PFSK-1 (cell line): ENCODE measurements at regions not wholly inside any gene's neighbourhood (a gene's known extent, or its start where the extent isn't known, plus 50 kb on each side); places are given as distances from the start of the nearest gene placed in this dataset.

Experiments used
- FOXP2 ChIP-seq: optimal IDR thresholded peaks from 2 replicates; pipeline ENCODE3; 2011; ENCODE audit warnings: borderline replicate concordance, control low read depth, inconsistent platforms; ENCODE audit not compliant: insufficient read depth; ENCODE audit errors: extremely low read length, extremely low read depth
- POLR2AphosphoS5 ChIP-seq: IDR thresholded peaks from 2 replicates; pipeline ENCODE4 v1.6.1; 2012; ENCODE audit warnings: low read depth, mild to moderate bottlenecking, control low read depth, low read length, moderate library complexity
- SIN3A ChIP-seq: IDR thresholded peaks from 2 replicates; pipeline ENCODE4 v1.6.1; 2012; ENCODE audit warnings: mild to moderate bottlenecking, low read length, moderate library complexity, borderline replicate concordance; ENCODE audit not compliant: insufficient read depth
- TAF1 ChIP-seq: IDR thresholded peaks from 2 replicates; pipeline ENCODE4 v1.6.1; 2012; ENCODE audit warnings: low read length, control low read depth, borderline replicate concordance; ENCODE audit not compliant: insufficient read depth
- TF ChIP-seq, protein P1 (sequence below), 2 experiments: IDR thresholded peaks; 2 replicates each; pipeline versions ENCODE4 v1.6.1 to v1.8.0; 2011 to 2012; ENCODE audit warnings: low read depth in 2 of 2, low read length in 2 of 2, control low read depth in 1 of 2, inconsistent platforms in 1 of 2, mild to moderate bottlenecking in 1 of 2, moderate library complexity in 1 of 2; ENCODE audit not compliant: insufficient read depth in 1 of 2

DNA sequence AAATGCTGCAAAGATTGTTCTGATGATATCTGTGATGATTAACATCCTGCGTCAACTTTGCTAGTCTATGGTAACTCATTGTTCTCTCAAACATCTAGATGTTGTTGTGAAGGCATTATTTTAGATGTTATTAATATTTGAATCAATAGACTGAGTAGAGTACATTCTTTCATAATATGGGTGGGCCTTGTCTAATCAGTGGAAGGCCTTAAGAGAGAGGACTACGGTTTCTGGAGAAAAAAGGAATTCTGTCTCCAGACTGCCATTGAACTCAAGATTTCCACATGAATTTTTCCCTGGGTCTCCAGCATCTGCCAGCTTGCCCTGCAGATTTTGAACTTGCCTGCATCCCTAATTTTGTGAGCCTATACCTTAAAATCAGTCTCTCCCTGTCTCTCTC is 2381.1 kb upstream of the AGA start:
- TF ChIP-seq, protein P1, sequence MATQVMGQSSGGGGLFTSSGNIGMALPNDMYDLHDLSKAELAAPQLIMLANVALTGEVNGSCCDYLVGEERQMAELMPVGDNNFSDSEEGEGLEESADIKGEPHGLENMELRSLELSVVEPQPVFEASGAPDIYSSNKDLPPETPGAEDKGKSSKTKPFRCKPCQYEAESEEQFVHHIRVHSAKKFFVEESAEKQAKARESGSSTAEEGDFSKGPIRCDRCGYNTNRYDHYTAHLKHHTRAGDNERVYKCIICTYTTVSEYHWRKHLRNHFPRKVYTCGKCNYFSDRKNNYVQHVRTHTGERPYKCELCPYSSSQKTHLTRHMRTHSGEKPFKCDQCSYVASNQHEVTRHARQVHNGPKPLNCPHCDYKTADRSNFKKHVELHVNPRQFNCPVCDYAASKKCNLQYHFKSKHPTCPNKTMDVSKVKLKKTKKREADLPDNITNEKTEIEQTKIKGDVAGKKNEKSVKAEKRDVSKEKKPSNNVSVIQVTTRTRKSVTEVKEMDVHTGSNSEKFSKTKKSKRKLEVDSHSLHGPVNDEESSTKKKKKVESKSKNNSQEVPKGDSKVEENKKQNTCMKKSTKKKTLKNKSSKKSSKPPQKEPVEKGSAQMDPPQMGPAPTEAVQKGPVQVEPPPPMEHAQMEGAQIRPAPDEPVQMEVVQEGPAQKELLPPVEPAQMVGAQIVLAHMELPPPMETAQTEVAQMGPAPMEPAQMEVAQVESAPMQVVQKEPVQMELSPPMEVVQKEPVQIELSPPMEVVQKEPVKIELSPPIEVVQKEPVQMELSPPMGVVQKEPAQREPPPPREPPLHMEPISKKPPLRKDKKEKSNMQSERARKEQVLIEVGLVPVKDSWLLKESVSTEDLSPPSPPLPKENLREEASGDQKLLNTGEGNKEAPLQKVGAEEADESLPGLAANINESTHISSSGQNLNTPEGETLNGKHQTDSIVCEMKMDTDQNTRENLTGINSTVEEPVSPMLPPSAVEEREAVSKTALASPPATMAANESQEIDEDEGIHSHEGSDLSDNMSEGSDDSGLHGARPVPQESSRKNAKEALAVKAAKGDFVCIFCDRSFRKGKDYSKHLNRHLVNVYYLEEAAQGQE (IDR thresholded peaks at IDR 0.05; ENCODE audit: insufficient read depth in 1 of 2, low read depth in 2 of 2, low read length in 2 of 2), result no peak
- no peak for TF ChIP-seq POLR2AphosphoS5
- TF ChIP-seq SIN3A, result no peak
- TF ChIP-seq FOXP2, result no peak

DNA sequence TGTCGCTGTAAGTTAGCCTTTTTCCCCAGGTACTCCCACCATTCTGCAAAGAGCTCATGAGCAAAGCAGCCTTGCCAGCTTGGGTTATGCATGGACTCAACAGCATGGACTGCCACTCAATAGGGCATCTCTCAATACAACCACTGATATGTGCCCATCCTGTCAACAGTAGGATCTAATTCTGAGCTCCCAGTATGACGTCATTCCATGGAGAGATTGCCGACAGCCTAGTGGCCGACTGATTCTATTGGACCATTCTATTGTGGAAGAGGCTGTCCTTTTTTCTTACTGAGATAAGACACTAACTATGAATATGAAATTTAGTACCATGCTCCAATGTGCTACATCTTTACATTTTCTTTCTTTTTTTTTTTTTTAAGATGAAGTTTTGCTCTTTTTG is 2389.0 kb upstream of the AGA start:
- TF ChIP-seq TAF1, result no peak
- TF ChIP-seq POLR2AphosphoS5, result no peak
- TF ChIP-seq, protein P1 (IDR thresholded peaks at IDR 0.05; ENCODE audit: insufficient read depth in 1 of 2, low read depth in 2 of 2, low read length in 2 of 2), result no peak
- TF ChIP-seq SIN3A, result no peak
- no peak for TF ChIP-seq FOXP2

DNA sequence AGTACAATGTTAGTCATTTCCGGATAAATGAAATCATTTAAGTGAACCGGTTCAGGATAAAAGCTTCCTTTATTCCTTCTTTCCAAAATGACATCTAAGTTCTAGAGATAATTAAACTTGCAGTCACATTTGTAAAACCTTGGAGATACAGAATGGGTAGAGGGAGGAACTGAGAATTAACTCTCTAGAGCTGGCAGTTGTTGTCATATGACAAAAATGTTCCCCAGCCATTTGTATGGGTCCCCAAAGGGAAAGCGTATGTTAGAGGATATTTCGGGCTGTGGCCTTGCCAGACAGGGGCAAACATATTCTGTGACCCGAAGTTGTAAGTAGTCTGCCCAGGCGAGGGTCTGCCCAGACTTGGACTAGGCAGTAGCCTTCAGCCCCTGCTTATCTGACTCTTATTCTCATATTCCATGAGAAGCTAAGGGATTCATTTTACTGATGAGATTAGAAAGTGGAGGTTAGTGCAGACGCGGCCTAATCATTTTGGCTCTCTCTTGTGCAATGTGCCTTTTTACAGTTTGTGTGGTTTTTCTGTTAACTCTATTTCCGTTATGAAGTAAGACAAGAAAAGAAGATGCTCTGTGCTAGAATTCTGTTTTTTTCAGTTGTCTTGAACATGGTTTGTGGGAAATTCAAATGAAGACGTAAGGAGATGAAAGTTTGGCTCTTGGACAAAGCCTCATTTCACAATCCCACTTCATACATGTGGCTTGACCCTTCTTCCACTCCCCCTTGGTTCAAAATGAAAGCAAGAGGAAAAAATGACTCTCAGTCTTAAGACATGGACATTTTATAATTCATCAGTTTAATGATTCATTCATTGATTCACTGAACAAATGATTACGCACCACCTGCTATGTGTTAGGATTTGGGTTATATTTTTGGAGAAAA is 2394.2 kb upstream of the AGA start:
- no peak for TF ChIP-seq POLR2AphosphoS5

DNA sequence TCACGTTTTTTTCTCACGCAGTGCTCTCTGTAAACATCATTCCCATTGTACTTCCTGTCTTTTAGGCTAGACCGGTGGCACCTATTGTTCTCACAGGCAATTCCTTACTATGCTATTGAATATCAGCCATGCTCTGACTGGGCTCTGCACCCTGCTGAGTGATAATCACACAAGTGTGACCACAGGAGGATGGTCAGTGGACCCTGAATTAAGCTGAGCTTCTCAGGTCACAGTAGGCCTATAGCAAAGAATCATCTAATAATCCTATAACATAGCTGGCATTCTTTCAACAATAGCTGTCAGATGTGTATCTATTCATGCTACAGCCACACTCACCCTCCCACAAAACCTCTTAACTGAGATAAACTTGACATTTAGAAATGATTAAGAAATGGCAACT is 2399.8 kb upstream of the TENM3 start:
- TF ChIP-seq TAF1, result no peak
- no peak for TF ChIP-seq SIN3A
- TF ChIP-seq, protein P1 (IDR thresholded peaks at IDR 0.05; ENCODE audit: insufficient read depth in 1 of 2, low read depth in 2 of 2, low read length in 2 of 2), result no peak
- no peak for TF ChIP-seq FOXP2
- TF ChIP-seq POLR2AphosphoS5, result no peak

DNA sequence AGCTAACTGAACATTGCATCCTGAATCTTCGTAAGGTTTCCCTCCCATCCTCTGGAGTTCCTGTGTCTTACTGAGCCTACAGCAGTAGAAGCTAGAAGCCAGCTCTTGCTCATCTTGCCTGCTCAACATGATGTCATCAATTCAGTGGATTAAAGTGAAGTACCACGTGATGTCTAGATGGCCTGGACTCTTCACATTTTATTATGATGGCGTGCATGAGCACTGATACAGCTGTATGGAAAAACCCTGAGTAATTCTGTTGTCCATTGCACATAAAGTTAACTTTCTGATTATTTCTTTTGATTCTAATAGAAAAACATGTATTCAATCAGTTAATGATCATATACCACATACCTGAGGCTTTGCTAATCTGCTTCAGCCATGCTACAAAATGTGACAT is 2387.7 kb upstream of the TENM3 start:
- TF ChIP-seq SIN3A, result no peak
- TF ChIP-seq, protein P1 (IDR thresholded peaks at IDR 0.05; ENCODE audit: insufficient read depth in 1 of 2, low read depth in 2 of 2, low read length in 2 of 2), result no peak
- no peak for TF ChIP-seq FOXP2
- TF ChIP-seq TAF1, result no peak
- no peak for TF ChIP-seq POLR2AphosphoS5
